ELF-1 (cell line): ENCODE measurements at regions not wholly inside any gene's neighbourhood (a gene's known extent, or its start where the extent isn't known, plus 50 kb on each side); places are given as distances from the start of the nearest gene placed in this dataset.

ENCODE experiments used
- DNase-seq: peaks from one replicate; pipeline ENCODE4 v3.0.0-alpha.2; 2016; ENCODE audit warnings: low read depth, low spot score

DNA sequence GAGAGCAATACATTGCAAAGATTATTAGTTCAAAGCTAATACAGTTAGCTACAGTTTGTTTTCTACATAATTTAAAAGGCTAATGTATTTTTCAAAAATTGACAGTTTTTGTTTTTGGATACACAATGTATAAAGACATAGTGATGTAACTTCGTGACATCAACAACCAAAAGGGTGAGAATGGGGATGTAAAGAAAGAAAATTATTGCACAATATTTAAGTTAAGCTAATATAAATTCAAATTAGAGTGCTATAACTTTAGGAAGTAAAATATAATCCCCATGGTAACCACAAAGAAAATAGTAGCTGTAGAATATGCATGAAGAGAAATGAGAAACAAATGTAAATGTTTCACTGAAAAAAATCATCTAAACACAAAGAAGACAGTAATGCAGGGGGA lies 334.4 kb upstream of the DEPDC1 start:
- no peak for DNase-seq

DNA sequence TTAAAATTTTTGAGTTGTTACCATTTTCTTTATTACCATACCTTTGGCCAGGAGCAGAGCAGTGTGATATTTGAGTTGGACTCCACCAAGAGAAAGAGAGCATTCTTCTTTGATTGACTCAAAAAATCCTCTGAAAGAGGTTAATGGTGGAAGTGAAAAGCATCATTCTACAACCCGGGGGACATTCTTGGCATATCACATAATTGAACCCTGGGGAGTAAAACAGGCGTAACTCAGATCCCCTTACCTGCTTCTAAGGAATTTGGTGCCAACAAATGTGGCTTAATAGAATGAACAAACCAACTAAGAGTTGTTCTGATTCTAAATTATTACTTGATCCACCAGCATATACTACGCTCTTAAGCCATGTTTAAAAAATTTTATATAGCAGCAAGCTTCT lies 351.1 kb upstream of the DEPDC1 start:
- no peak for DNase-seq

DNA sequence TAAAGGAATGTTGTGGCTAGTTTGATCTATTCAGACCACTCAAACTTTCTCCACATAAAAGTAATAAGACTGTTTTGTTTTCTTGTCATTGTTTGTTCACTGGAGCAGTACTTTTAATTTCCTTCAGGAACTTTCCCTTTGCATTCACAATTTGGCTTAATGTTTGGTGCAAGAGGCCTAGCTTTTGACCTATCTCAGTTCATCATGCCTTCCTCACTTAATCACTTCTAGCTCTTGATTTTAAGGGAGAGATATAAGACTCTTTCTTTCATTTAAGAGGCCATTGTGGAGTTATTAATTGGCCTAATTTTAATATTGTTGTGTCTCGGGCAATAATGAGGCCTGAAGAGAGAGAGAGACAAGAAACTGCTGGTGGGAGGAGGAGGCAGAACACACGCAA lies 371.7 kb upstream of the DEPDC1 start:
- no peak for DNase-seq

DNA sequence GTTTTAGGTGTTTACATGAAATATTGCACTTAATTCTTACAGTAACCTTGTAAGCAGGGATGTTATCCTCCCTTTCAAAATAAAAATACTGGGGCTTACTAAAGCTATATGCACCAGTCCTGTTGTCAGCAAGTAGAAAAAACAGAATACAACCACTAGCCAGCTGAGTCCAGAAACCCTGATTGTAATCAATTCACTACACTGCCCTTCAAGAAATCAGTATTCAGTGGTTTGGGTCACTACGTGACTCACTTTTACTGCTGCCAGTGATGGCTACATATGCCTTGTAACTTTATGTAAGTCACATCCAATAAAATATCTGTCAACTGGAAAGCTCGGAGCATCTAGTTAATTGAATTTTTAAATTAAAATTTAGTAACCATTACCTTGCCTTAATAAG lies 376.3 kb upstream of the DEPDC1 start:
- no peak for DNase-seq

DNA sequence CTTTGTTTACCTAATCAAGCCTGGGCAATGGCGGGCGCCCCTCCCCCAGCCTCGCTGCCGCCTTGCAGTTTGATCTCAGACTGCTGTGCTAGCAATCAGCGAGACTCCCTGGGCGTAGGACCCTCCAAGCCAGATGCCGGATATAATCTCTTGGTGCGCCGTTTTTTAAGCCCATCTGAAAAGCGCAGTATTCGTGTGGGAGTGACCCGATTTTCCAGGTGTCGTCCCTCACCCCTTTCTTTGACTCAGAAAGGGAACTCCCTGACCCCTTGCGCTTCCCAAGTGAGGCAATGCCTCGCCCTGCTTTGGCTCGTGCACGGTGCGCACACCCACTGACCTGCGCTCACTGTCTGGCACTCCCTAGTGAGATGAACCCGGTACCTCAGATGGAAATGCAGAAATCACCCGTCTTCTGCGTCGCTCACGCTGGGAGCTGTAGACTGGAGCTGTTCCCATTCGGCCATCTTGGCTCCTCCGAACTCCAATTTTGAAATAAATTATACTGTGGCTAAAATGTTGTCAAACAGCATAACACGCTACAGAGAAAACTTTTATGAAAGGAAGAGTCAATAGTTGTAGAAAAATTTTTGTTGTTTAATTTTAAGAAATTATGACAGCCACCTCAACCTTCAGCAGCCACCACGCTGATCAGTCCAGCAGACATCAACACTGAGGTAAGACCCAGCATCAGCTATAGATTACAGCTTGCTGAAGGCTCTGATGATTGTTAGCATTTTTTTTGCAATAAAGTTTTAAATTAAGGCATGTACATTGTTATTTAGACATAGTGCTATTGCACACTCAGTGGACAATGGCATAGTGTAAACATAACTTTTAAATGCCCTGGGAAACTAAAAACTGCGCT lies 384.7 kb upstream of the DEPDC1 start:
- peak; percentile 69 for DNase-seq

DNA sequence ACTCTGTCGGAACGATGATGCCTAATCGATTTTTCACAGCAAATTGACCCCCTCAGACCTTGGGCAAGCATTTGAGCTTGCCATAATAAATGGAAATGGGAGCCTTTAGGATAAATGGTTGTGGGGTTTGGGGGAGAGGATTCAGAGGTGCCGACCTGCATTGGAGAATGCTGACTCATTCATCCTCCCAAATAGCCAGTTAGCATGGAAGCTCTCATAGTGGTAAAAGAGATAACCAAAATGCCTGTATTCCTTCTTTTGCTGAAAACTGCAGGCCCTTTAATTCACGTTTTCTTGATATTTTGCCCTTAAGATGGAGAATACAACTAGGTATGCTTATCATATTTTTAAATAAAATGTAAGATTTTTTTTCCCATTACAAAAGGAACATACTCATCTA lies 392.6 kb upstream of the DEPDC1 start:
- DNase-seq: no peak

DNA sequence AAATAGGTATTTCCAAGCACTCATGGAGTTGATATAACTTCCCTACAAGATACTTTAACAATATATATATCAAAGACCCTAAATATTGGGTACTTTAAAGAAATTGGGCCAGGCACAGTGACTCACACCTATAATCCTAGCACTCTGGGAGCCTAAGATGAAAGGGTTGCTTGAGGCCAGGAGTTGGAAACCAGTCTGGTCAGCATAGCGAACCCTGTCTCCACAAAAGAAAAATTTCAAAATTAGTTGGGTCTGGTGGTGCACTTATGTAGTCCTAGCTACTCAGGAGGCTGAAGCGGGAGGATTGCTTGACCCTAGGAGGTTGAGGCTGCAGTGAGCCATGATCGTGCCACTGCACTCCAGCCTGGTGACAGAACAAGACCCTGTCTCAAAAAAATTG lies 393.9 kb upstream of the DEPDC1 start:
- peak; percentile 17 for DNase-seq

DNA sequence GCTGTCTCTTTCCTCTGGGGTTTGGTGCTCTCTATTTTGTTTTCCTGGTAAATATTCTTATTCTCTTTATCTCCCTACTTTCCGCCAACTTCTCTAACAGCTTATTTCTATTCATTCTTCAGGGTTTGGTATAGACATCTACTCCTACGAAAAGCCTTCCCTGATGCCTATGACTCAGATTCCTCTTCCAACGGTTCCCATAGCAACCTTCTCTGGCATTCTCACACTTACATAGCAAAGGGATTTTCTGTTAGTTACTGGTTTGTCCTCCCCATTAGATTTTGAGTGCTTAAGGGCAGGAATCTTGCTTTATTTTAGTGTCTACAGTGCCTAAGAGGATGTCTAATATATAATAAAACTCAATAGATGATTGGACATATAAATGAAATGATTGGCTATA lies 407.6 kb upstream of the DEPDC1 start:
- DNase-seq: peak; percentile 18

DNA sequence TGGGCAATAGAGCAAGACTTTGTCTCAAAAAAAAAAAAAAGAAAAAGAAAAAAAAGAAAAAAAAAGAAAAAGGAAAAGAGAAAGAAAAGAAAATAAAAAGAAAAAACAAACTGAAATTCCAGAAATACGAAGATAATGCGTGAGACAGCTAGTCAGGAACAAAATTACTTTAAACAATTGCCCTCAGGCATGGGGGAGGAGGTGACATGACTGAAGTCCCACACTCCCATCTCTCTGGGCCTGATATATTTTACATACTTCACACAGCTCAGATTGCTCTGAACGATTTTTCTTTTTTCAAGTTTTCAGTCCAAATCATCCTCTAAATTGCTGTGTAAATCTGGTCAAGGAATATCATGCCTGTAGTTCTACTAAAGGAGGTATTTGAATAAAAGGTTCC lies 409.5 kb upstream of the DEPDC1 start:
- no peak for DNase-seq

DNA sequence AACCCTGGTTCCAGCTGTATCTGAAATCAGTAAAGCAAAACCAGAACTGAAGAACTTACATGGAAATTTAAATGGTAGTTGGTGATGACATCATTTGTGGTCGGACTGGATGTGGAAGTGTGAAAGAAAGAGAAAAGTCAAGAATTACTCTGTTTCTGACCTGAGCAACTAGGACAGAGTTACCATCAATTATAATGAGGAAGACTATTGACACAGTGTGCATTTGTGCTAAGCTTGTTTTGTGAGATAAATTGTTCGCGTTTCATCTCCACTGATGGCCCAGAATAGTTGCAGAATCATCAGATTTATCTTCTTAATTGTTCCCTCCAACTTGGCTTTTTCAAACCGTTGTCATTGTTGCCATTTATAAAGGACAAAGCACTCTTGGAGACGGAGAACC lies 410.6 kb upstream of the DEPDC1 start:
- DNase-seq: no peak

DNA sequence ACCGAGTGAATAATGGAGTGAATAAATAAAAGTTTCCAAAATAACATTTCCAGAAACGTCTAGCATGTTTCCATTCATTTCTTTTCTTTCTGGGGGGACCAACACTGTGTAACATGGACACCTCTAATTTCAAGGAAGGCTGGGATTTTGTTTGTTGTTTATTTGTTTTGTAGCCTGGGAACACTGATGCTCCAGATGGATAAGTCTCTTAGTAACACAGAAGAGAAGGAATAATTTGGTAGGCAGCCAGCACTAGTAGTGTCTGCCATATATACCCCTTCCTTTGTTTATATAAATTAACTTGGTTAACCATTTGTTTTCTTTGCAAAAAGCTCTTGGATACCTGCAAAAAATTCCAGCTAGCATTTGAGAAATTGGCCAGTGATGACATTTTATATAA lies 411.4 kb upstream of the DEPDC1 start:
- no peak for DNase-seq

DNA sequence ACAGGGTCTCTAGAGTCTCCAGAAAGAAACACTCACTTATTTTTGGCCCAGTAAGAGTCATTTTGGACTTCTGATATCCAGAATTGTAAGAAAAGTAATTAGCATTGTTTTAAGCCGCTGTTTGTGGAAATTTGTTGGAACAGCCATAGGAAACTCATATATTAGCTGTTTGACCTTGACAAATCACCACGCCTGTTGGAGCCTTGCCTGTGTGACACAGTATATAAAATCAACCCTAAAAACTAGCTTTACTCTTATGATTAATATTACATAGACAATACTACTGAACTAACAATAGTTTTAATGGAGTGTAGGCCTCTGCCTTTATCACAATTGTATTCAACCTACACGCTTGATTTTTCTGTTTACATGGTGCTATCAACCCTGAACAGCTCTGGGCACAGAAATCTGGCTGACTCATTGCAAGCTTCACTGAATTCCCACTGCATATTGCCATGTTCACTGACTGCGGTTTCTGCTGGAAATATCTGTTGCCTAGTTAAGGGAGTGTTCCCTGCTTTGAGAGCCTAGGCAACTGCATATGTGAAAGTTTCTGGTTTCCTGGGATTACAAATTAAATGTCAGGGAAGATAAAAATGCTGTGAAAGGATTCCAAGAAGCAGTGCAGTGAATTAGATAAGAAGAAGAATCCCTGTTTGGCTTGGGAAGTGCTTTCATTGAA lies 419.5 kb upstream of the DEPDC1 start:
- peak; percentile 14 for DNase-seq

DNA sequence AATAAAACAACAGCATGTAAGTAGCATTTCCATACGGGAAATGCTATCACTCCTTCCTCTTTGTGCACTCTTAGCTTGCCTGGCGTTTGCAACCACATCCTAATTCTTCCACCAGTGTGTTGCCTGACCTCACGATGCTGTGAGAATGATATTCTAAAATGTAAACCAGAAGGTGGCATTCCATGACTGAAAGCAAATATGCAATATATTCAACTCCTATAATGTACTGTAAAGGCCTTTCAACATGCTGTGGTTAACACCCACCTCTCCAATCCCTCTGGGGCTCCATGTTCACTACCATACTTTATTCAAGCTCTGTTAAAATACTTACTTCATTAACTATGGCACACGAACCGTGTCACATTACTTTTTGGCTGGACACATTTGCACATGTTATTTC lies 420.6 kb upstream of the DEPDC1 start:
- no peak for DNase-seq

DNA sequence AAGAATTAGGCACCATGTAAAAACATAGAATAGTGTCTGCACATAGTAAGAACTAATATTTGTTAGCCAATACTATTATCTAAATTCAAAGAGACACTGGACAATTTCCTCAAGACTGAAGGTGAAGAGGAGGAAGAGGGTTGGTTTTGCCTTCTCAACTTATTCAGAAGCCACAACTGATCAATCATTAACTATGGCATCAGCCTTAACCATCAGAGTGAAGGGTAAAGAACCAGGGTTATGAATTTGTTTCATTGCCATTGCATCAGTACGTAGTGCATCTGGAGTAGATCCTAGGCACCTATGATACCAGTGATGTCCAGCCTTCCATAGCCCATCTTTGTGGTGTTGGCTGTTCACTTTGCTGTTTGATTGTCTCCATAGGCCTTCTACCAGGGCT lies 421.7 kb upstream of the DEPDC1 start:
- DNase-seq: no peak

DNA sequence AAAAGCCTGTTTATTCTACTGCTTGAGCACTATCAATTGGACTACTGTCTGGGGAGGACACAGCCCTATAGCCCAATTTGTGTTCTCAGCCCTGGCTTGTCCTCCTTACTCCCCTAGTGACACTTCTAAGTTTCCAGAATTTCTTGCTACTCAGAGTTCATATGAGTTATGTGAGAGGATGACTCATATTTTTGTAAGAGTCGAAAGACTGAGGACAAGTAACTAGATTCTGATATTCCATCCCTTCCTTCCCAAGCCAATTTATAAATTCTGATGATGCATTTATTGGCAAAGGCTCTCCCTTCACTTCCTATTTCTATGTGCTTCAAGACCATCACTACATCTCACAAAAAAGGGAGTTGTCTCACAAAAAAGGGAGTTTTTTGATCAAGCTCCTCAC lies 422.2 kb upstream of the DEPDC1 start:
- DNase-seq: no peak

DNA sequence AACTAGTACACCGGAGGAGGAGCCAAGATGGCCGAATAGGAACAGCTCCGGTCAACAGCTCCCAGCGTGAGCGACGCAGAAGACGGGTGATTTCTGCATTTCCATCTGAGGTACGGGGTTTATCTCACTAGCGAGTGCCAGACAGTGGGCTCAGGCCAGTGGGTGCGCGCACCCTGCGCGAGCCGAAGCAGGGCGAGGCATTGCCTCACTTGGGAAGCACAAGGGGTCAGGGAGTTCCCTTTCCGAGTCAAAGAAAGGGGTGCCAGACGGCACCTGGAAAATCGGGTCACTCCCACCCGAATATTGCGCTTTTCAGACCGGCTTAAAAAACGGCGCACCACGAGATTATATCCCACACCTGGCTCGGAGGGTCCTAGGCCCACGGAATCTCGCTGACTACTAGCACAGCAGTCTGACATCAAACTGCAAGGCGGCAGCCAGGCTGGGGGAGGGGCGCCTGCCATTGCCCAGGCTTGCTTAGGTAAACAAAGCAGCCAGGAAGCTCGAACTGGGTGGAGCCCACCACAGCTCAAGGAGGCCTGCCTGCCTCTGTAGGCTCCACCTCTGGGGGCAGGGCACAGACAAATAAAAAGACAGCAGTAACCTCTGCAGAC lies 426.7 kb upstream of the DEPDC1 start:
- DNase-seq: peak; percentile 15

DNA sequence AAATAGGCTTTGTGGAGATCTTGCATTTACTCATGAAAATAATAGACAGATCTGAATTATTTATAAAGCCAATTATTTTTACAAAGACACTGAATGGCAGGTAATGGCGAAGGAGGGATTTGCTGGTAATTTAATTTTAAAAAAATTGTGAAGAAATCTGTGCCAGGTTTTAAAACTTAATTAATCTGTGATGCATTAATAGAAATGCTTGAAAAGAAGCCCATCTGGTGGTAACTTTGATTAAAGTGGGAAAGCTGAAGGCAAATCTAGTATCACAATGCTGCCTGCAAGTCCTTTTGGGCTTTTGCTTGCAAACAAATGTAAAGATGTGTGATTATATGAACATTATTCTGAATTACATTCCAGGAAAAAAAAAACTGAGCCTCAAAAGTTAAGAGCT lies 433.2 kb upstream of the DEPDC1 start:
- no peak for DNase-seq

DNA sequence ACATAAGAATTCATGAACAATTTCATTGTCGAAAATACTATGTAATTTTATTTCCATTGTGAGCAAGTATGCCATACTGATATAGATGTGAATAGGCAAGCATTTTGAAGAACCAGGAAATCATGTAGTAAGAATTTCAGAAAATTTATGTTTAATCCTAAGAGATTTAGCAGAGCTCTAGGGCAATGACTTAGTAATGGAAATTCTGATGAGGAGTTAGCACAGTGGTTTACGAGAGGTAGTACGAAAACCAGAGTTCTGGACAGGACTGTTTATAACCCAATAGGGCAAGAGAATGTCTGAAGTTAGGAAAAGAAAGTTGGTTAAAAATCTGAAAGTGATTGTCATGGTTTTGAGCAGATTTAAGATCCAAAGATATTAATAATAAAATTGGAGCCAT lies 439.6 kb upstream of the DEPDC1 start:
- no peak for DNase-seq

DNA sequence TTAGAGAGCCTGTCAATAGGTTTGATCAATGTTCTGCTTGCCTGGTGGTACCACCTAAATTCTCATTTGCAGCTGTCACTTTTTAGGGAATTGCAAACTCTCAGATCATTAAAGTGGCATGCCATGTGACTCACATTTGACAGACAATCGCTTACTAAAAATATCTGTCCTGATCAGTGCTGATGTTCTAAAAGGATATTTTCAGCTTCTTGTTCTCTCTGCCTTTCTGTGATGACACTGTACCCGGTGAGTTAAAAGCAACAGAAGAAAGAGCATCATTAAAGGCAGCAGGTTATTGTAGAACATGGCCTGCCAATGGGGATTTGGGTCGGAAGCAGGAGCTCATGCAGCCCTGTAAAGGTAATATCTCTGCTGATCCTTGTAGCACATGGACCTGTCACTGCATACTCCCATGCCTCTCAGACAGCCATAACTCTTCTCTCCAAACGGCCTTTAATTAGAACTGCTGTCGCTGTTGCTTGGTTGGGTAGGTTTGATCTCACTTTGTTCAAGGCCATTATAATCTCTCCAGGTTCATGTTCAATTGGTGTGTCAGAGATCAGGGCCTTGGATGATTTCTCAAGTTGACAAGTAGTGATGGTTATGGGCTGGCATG lies 441.3 kb upstream of the DEPDC1 start:
- DNase-seq: no peak

DNA sequence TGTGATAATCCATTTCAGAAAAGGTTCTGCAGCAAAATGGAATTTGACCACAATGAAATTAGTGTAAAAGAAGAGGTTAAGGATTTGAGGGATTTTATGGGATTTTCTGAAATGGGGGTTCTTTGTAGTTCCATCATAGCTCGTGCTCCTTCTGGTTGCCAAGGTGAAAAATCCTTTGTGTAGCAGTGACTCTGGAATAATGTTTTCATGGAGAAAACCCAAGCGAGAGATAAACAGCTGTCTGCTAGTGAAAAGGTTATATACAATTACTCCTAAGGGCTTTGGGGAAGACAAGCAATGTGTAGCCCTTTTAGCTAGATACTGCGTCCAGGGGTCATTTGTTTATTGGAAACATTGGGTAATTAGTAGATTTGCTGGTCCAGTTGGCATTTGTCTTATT lies 453.2 kb upstream of the DEPDC1 start:
- no peak for DNase-seq

DNA sequence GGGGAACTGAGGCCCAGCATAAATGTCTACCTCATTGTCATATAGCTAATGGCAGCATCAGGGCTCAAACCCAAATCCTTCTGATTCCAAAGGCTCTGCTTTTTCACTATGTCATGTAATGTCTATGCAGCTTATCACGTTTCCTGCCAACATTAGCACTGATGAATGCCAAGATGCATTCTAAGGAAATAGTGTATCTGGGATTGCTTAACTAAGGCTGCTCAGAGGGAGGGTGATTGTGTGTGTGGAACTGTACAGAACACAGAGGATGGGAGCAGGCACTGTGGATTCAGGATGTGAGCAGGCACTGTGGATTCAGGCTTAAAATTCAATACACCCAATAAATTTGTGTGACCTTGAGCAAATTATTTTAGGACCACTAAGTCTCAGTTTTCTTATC lies 456.4 kb upstream of the DEPDC1 start:
- DNase-seq: no peak

DNA sequence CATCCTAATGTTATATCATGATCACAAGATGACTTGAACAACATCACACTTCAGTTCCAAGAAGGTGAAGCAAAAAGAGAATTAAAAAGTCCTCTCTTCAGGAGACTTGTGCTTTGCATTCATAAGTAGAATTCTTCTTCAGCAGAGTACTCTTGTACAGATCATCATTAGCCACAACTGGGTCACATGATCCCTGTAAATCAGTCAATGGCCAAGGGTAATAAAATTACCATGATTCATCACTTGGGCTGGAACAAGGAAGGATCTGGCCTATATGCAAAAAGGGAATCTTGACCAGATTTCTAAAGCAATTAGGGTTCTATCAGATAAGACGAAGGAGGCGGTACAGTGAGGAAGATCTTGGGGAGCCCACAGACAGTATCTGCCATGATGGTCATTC lies 458.0 kb upstream of the DEPDC1 start:
- DNase-seq: no peak

DNA sequence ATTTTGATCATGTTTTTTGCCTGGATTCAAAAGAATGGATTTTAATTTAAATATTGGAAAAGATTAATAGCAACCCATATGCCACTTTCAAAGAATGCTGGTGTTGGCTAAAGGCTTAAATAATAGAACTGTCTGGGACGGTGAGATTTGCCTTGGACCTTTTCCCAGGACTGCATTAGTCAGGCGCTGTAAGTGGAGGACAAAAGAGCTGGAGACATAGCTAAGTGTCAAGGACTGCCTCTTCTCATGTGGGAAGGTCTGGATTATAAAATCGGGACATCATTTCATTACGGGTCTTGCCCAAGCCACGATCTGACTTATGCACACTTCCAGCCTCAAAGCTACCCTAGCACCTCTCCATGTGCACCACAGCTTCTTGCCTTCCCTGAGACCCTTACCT lies 458.5 kb upstream of the DEPDC1 start:
- no peak for DNase-seq
